ENCODE measurements at regions not wholly inside any gene's neighbourhood (a gene's known extent, or its start where the extent isn't known, plus 50 kb on each side); places are given as distances from the start of the nearest gene placed in this dataset.

DNA sequence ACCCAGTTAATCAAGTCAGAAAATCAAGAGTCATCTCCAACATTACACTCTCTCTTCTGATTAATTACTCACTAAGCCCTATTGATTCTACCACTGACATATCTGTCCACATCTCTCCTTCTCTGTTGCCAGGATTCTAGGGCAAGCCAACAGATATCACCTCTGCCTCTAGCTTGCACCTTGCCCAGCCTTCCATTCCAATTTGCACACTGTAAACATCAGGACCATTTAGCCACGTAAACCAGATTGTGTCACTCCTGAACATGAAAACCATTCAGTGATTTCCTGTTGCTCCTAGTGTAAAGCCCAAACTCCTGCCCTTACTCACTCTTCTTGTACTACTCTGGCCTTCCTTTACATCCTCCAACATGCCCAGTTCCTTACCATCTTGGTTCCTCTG is 68.0 kb upstream of the PLS3 start:
- no peak for DNase-seq (ENCODE audit: low spot score)

DNA sequence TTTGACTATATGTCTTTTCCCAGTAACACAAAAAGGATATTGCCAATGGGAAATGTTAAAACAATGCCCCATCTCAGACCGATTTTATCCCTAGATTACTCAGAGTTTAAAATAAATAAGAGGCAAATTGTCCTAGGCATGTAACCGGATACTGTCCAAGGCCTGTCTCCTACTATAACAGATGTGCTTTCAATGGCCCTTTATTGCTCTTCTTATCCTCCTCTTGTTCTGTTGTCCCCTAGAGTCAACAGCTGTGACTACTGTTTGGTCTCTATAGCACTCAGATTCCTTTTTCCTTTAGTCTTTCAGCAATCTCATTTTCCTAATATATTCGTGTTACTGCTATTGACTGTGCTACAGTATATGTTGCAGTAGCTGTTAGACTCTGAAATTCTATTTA is 66.8 kb upstream of the PLS3 start:
- no peak for DNase-seq (ENCODE audit: low spot score)

DNA sequence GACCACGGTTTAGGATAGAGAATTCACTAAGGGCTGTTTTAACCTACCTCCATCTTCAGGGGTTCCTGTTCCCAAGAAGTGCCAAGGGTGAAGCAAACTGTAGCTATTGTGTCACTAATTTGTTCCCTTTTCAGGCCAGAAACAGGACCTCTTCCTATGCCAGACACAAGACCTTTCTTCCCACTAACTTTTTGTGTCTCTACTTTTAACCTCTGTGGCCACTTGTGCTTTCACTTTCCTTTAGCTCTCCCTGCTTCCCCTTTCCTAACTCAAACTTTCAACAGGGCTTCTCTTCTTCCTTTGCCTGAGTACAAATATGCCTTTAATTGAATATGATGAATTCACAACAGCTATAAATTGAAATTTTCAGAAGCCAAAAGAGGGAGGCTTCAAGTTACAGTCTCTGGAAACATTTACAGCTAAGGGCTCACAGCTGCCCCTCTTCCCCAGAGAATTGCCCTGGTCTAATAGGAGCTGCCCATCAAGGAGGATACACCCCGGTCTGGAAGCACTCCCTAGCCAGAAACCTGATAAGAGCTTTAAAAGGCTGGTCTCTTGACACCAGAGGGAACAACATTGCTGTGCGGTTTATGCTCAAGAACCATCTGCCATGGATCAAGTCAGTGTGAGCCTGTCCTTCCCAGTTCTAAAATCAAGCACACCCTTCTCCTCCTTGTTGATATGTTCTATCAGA is 61.7 kb upstream of the PLS3 start:
- no peak for DNase-seq (ENCODE audit: low spot score)

DNA sequence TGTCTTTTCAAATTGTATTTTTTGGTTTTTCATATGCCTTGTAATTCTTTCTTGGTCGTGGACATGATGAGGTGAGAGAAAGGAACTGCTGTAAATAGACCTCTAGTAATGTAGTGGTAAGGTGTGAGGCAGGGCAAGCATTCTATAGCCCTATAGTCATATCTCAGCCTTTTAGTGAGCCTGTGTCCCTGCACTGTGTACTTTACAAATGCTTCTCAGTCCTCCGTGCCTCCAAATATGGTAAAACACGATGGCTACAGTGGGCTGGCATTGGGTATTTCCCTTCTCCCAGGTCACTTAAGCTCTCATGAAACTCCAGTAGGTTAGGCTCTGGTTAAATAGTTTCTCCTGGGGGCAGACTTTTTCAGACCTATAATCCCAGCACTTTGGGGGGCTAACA is 57.9 kb upstream of the PLS3 start:
- DNase-seq (ENCODE audit: low spot score): no peak

DNA sequence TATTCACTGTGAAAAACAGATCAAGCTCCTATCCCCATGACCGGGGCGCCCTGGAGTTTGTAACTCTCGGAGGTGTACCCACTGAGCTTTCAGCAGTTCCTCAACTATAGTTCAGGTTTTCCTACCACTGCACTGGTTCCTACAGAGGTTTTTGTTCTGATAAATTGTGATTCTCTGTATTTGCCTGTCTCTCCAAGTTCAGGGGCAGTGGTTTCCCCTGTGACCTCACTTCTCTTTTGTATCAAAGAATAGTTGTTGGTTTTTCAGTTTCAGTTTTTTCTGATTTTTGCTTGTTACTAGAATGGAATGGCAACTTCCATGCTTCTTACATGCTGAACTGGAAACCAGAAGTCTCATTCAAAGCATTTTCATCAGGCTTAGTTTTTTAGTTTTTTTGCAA is 56.8 kb upstream of the PLS3 start:
- no peak for DNase-seq (ENCODE audit: low spot score)
